BE2C (cell line): ENCODE measurements at regions not wholly inside any gene's neighbourhood (a gene's known extent, or its start where the extent isn't known, plus 50 kb on each side); places are given as distances from the start of the nearest gene placed in this dataset.

Experiments
- DNase-seq: peaks from one replicate; pipeline ENCODE4 v3.0.0-alpha.2; 2020
- H3K27me3 ChIP-seq: fragments of 250-450 bp; sonication (Bioruptor Pico); 2 replicates; pipeline ENCODE4 v1.5.1; 2020; ENCODE audit warnings: mild to moderate bottlenecking
- H3K36me3 ChIP-seq: fragments of 250-450 bp; sonication (Bioruptor Pico); 2 replicates; pipeline ENCODE4 v1.5.1; 2020; ENCODE audit warnings: mild to moderate bottlenecking
- H3K4me1 ChIP-seq: fragments of 250-450 bp; sonication (Bioruptor Pico); 2 replicates; pipeline ENCODE4 v1.5.1; 2020
- H3K4me3 ChIP-seq: 2 replicates; pipeline ENCODE4 v1.5.1; 2011; ENCODE audit warnings: low read depth, low read length
- H3K9me3 ChIP-seq: fragments of 250-450 bp; sonication (Bioruptor Pico); 2 replicates; pipeline ENCODE4 v1.5.1; 2020
- CTCF ChIP-seq: IDR thresholded peaks from 2 replicates; pipeline ENCODE4 v1.5.1; 2012; ENCODE audit warnings: mild to moderate bottlenecking, low read depth, low read length

- TF ChIP-seq CTCF, result no peak
These were observed 584.3 kb downstream of the EPHA4 start for GRCh38 chr2:220987839-220988238.

GRCh38 chr2:220991972-220992371, 580.1 kb downstream of the EPHA4 start:
- DNase-seq, result no peak
- Histone ChIP-seq H3K36me3 (no peaks in the 10 kb centered on the region), H3K9me3 (no peaks in the 10 kb centered on the region), H3K27me3 (no peaks in the 10 kb centered on the region), H3K4me3 (no peak overlapping the region), H3K4me1 (no peaks in the 10 kb centered on the region)
- TF ChIP-seq CTCF, result no peak

More at GRCh38 chr2:220987839-220988238, 584.3 kb downstream of the EPHA4 start:
- Histone ChIP-seq H3K9me3 (no peaks in the 10 kb centered on the region), H3K27me3 (no peaks in the 10 kb centered on the region), H3K36me3 (no peaks in the 10 kb centered on the region), H3K4me1 (no peaks in the 10 kb centered on the region), H3K4me3 (no peak overlapping the region)
- no peak for DNase-seq

- H3K36me3 ChIP-seq, result no peaks in the 10 kb centered on the region
- H3K27me3 ChIP-seq, result no peaks in the 10 kb centered on the region
- H3K4me3 ChIP-seq, result no peak overlapping the region
- DNase-seq, result no peak
- H3K4me1 ChIP-seq, result no peaks in the 10 kb centered on the region
- TF ChIP-seq CTCF, result no peak
- no peaks in the 10 kb centered on the region for H3K9me3 ChIP-seq
These were observed 577.3 kb downstream of the EPHA4 start for GRCh38 chr2:220994846-220995245.

GRCh38 chr2:220995581-220995980, 576.5 kb downstream of the EPHA4 start:
- DNase-seq, result no peak
- Histone ChIP-seq H3K4me1 (no peaks in the 10 kb centered on the region), H3K4me3 (no peak overlapping the region), H3K27me3 (no peaks in the 10 kb centered on the region), H3K36me3 (no peaks in the 10 kb centered on the region), H3K9me3 (no peaks in the 10 kb centered on the region)
- no peak for TF ChIP-seq CTCF

- H3K4me1 ChIP-seq, result no peaks in the 10 kb centered on the region
- no peaks in the 10 kb centered on the region for H3K36me3 ChIP-seq
- no peaks in the 10 kb centered on the region for H3K9me3 ChIP-seq
- no peak overlapping the region for H3K4me3 ChIP-seq
- TF ChIP-seq CTCF, result no peak
- DNase-seq, result no peak
- H3K27me3 ChIP-seq, result no peaks in the 10 kb centered on the region
These were observed 573.9 kb downstream of the EPHA4 start for GRCh38 chr2:220998156-220998555.

GRCh38 chr2:220999356-220999755, 572.7 kb downstream of the EPHA4 start:
- H3K4me3 ChIP-seq, result no peak overlapping the region
- H3K9me3 ChIP-seq, result no peaks in the 10 kb centered on the region
- no peak for TF ChIP-seq CTCF
- no peak for DNase-seq
- no peaks in the 10 kb centered on the region for H3K4me1 ChIP-seq
- H3K36me3 ChIP-seq, result no peaks in the 10 kb centered on the region
- H3K27me3 ChIP-seq, result no peaks in the 10 kb centered on the region
